ENCODE measurements at regions not wholly inside any gene's neighbourhood (a gene's known extent, or its start where the extent isn't known, plus 50 kb on each side); places are given as distances from the start of the nearest gene placed in this dataset.

DNA sequence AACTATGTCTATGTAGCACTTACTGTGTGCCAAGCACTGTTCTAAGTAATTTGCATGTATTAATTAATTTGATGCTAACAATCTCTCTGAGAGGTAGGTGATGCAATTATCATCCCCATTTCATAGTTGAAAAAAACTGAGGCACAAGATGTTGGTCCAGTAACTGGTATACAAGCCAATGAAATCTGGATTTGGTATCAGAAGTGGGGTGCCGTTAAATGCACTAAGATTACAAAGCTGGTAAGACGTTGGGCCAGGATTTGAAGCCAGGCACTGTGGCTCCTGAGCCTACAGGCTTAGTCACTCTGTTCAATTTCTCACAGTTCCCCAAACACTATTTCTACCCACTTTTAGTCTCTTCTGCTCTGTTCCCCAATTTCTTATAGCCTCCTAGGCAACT, 70.4 kb upstream of the CACNA1A start:
- TF ChIP-seq, protein P1, sequence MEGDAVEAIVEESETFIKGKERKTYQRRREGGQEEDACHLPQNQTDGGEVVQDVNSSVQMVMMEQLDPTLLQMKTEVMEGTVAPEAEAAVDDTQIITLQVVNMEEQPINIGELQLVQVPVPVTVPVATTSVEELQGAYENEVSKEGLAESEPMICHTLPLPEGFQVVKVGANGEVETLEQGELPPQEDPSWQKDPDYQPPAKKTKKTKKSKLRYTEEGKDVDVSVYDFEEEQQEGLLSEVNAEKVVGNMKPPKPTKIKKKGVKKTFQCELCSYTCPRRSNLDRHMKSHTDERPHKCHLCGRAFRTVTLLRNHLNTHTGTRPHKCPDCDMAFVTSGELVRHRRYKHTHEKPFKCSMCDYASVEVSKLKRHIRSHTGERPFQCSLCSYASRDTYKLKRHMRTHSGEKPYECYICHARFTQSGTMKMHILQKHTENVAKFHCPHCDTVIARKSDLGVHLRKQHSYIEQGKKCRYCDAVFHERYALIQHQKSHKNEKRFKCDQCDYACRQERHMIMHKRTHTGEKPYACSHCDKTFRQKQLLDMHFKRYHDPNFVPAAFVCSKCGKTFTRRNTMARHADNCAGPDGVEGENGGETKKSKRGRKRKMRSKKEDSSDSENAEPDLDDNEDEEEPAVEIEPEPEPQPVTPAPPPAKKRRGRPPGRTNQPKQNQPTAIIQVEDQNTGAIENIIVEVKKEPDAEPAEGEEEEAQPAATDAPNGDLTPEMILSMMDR (conservative IDR thresholded peaks at IDR 0.05; ENCODE audit: low read depth, low read length), result no peak
- no peak for TF ChIP-seq EZH2 (IDR thresholded peaks at IDR 0.05; ENCODE audit: low read length, unreplicated experiment)

Data from PC-3 (cell line).